ENCODE measurements at regions not wholly inside any gene's neighbourhood (a gene's known extent, or its start where the extent isn't known, plus 50 kb on each side); places are given as distances from the start of the nearest gene placed in this dataset.
"Not testable (repeated sequence)": the region's sequence is repeated elsewhere in the genome, so short reads cannot be mapped to it uniquely, and the experiment has no call there.

DNA sequence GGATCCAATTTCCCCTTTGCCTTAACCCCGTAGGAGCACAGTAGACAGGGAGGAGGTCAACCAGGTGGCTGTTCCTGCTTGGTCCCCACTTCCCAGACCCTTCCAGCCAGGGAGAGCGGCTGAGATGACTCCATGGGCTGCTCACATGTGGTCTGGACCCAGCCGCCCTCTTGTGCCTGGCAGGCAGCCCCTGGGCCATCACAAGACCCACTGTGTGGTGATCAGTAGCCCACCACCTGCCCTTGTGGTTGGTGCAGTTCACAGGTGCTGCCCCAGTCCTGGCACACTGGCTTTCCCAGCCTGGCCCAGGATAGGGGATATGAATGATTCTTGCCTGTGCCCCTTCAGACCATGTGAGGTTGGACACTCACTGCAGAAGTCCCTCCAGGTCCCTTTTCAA, 1556.7 kb downstream of the FOXD4L5 start:
- no peaks in the 10 kb centered on the region for H3F3A ChIP-seq (ENCODE audit: low read length, unreplicated experiment)
- H3K9ac ChIP-seq (ENCODE audit: low read length): no peak overlapping the region
- H4K20me1 ChIP-seq (ENCODE audit: low read length): no peaks in the 10 kb centered on the region
- no peak overlapping the region for H3K4me3 ChIP-seq (ENCODE audit: low read length)
- intact Hi-C loops (cut with micrococcal nuclease): no loop called here
- H3K27me3 ChIP-seq (ENCODE audit: low read length): no peaks in the 10 kb centered on the region
- BruUV-seq (replicated peaks): no TSS peak
- CTCF ChIA-PET: no interaction called here
- H3K4me1 ChIP-seq (ENCODE audit: insufficient read depth, low read length): no peaks in the 10 kb centered on the region
- H3K27ac ChIP-seq (ENCODE audit: low read length): no peak overlapping the region
- no peak for DNase-seq
- no peaks in the 10 kb centered on the region for H3K36me3 ChIP-seq (ENCODE audit: low read depth, low read length)
- no peak for ATAC-seq
- H3K9me3 ChIP-seq (ENCODE audit: low read length): no peaks in the 10 kb centered on the region
- TF ChIP-seq EZH2 (IDR thresholded peaks at IDR 0.05; ENCODE audit: low read length, unreplicated experiment): no peak
- no peak for TF ChIP-seq EZH2phosphoT487 (IDR thresholded peaks at IDR 0.05; ENCODE audit: borderline replicate concordance, low read length)
- TF ChIP-seq, protein P1, sequence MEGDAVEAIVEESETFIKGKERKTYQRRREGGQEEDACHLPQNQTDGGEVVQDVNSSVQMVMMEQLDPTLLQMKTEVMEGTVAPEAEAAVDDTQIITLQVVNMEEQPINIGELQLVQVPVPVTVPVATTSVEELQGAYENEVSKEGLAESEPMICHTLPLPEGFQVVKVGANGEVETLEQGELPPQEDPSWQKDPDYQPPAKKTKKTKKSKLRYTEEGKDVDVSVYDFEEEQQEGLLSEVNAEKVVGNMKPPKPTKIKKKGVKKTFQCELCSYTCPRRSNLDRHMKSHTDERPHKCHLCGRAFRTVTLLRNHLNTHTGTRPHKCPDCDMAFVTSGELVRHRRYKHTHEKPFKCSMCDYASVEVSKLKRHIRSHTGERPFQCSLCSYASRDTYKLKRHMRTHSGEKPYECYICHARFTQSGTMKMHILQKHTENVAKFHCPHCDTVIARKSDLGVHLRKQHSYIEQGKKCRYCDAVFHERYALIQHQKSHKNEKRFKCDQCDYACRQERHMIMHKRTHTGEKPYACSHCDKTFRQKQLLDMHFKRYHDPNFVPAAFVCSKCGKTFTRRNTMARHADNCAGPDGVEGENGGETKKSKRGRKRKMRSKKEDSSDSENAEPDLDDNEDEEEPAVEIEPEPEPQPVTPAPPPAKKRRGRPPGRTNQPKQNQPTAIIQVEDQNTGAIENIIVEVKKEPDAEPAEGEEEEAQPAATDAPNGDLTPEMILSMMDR (conservative IDR thresholded peaks at IDR 0.05; ENCODE audit: low read depth, low read length): no peak
- no peaks in the 10 kb centered on the region for H3K9me2 ChIP-seq (replicated peaks; ENCODE audit: low read length)
- H3K79me2 ChIP-seq (ENCODE audit: low read length): no peaks in the 10 kb centered on the region
- no peak overlapping the region for H3K4me2 ChIP-seq (ENCODE audit: low read length)
- POLR2A ChIA-PET (ENCODE audit: unreplicated experiment): no interaction called here
- no peak overlapping the region for H2AFZ ChIP-seq (ENCODE audit: low read length)

- CTCF ChIA-PET; H3K4me1 ChIP-seq (ENCODE audit: insufficient read depth, low read length); H3K36me3 ChIP-seq (ENCODE audit: low read depth, low read length); H4K20me1 ChIP-seq (ENCODE audit: low read length); H2AFZ ChIP-seq (ENCODE audit: low read length); H3K79me2 ChIP-seq (ENCODE audit: low read length); ATAC-seq; H3K9me2 ChIP-seq (replicated peaks; ENCODE audit: low read length); POLR2A ChIA-PET (ENCODE audit: unreplicated experiment); H3K27ac ChIP-seq (ENCODE audit: low read length); BruUV-seq (replicated peaks); H3K27me3 ChIP-seq (ENCODE audit: low read length); H3K4me2 ChIP-seq (ENCODE audit: low read length); intact Hi-C loops (cut with micrococcal nuclease); H3F3A ChIP-seq (ENCODE audit: low read length, unreplicated experiment); H3K4me3 ChIP-seq (ENCODE audit: low read length); H3K9ac ChIP-seq (ENCODE audit: low read length); H3K9me3 ChIP-seq (ENCODE audit: low read length); DNase-seq: not testable (repeated sequence)
Observed at GRCh38 chr9:63708285-63708684, 1576.7 kb downstream of the FOXD4L5 start.

DNA sequence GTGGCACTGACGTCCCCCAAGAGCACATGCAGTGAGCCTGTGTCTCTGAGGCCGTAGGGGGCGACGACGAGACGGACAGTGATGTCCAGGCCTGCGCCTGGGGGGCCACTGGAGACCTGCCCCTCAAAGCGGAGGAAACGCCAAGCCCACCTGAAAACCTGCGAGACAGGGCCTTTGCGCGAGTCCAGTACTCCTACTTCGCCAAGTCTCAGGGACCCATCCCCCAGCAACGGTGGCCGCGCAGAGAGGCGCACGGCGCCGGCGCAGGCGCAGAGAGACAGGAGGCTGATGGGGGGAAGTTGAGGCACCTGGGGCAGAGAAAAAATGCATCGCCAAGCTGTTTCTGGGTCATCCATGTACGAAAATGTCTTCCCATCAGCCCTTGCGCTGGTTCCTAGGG, 1580.6 kb downstream of the FOXD4L5 start:
- H3K9me3 ChIP-seq (ENCODE audit: low read length); intact Hi-C loops (cut with micrococcal nuclease); H3K4me2 ChIP-seq (ENCODE audit: low read length); DNase-seq; CTCF ChIA-PET; H3K27me3 ChIP-seq (ENCODE audit: low read length); H3K79me2 ChIP-seq (ENCODE audit: low read length); BruUV-seq (replicated peaks); H3K9ac ChIP-seq (ENCODE audit: low read length); ATAC-seq; H3F3A ChIP-seq (ENCODE audit: low read length, unreplicated experiment); POLR2A ChIA-PET (ENCODE audit: unreplicated experiment); H3K27ac ChIP-seq (ENCODE audit: low read length); H3K9me2 ChIP-seq (replicated peaks; ENCODE audit: low read length); H3K36me3 ChIP-seq (ENCODE audit: low read depth, low read length); H3K4me3 ChIP-seq (ENCODE audit: low read length); H4K20me1 ChIP-seq (ENCODE audit: low read length); H2AFZ ChIP-seq (ENCODE audit: low read length); H3K4me1 ChIP-seq (ENCODE audit: insufficient read depth, low read length): not testable (repeated sequence)

GRCh38 chr9:63703670-63704069, 1581.3 kb downstream of the FOXD4L5 start:
- H3K9ac ChIP-seq (ENCODE audit: low read length); H2AFZ ChIP-seq (ENCODE audit: low read length); H3K79me2 ChIP-seq (ENCODE audit: low read length); H3F3A ChIP-seq (ENCODE audit: low read length, unreplicated experiment); H3K27ac ChIP-seq (ENCODE audit: low read length); H3K9me2 ChIP-seq (replicated peaks; ENCODE audit: low read length); H3K36me3 ChIP-seq (ENCODE audit: low read depth, low read length); DNase-seq; POLR2A ChIA-PET (ENCODE audit: unreplicated experiment); H3K4me2 ChIP-seq (ENCODE audit: low read length); H3K27me3 ChIP-seq (ENCODE audit: low read length); H4K20me1 ChIP-seq (ENCODE audit: low read length); H3K4me1 ChIP-seq (ENCODE audit: insufficient read depth, low read length); BruUV-seq (replicated peaks); intact Hi-C loops (cut with micrococcal nuclease); CTCF ChIA-PET; H3K4me3 ChIP-seq (ENCODE audit: low read length); H3K9me3 ChIP-seq (ENCODE audit: low read length); ATAC-seq: not testable (repeated sequence)

DNA sequence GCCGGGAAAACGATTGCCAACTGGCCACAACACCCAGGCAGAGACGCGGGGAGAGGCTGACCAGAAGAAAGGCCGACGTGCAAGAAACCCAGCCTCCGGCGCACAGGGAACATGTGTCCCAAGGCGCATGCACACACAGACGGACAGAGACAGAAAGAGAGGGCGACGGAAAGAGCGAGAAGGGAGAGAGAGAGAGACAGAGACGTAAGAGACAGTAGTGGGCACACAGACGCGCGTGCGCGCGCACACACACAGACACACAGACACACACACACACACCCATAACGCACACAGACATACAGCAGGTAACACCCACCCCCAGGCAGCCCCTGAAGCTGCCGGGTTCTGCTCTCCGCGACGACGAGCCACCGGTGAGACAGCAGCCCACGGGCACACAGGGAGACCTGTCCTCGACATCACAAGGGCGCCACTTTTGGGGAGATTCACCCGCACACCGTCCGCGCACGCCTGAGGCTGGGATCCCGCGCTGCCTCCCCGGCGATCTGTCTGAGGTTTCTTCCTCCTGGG, 1581.8 kb downstream of the FOXD4L5 start:
- ATAC-seq; H3K36me3 ChIP-seq (ENCODE audit: low read depth, low read length); H3K4me1 ChIP-seq (ENCODE audit: insufficient read depth, low read length); H3K27ac ChIP-seq (ENCODE audit: low read length); DNase-seq; H3K9me3 ChIP-seq (ENCODE audit: low read length); H3K79me2 ChIP-seq (ENCODE audit: low read length); H3K9me2 ChIP-seq (replicated peaks; ENCODE audit: low read length); intact Hi-C loops (cut with micrococcal nuclease); CTCF ChIA-PET; H2AFZ ChIP-seq (ENCODE audit: low read length); H3K4me2 ChIP-seq (ENCODE audit: low read length); H4K20me1 ChIP-seq (ENCODE audit: low read length); POLR2A ChIA-PET (ENCODE audit: unreplicated experiment); H3K27me3 ChIP-seq (ENCODE audit: low read length); BruUV-seq (replicated peaks); H3K9ac ChIP-seq (ENCODE audit: low read length); H3F3A ChIP-seq (ENCODE audit: low read length, unreplicated experiment); H3K4me3 ChIP-seq (ENCODE audit: low read length): not testable (repeated sequence)

Data from PC-3 (cell line).